Tibial artery (tissue), 4 donors: ENCODE measurements at regions not wholly inside any gene's neighbourhood (a gene's known extent, or its start where the extent isn't known, plus 50 kb on each side); places are given as distances from the start of the nearest gene placed in this dataset.
"Not testable (repeated sequence)": the region's sequence is repeated elsewhere in the genome, so short reads cannot be mapped to it uniquely, and the experiment has no call there.

Experiments
- DNase-seq, 2 donors: peaks; one replicate each; pipeline ENCODE4 v3.0.0-alpha.2; 2019
- H3K27ac ChIP-seq, 2 donors: fragments of 200-600 bp; sonication (generic) in 1 of 2; 1 replicate in 1 of 2; 2 replicates in 1 of 2; pipeline ENCODE4 v1.5.1; 2018 to 2019; ENCODE audit warnings: mild to moderate bottlenecking in 1 of 2
- H3K27me3 ChIP-seq, 2 donors: fragments of 200-600 bp; sonication (generic) in 1 of 2; one replicate each; pipeline versions ENCODE4 v1.5.1 to v1.6.0; 2016 to 2019
- H3K36me3 ChIP-seq, 3 donors: fragments of 200-600 bp; sonication (generic) in 2 of 3; one replicate each; pipeline ENCODE4 v1.5.1; 2016 to 2019; ENCODE audit warnings: mild to moderate bottlenecking in 2 of 3
- H3K4me1 ChIP-seq, 4 donors: fragments of 200-600 bp; sonication (generic) in 2 of 4; 1 replicate in 3 of 4; 2 replicates in 1 of 4; pipeline ENCODE4 v1.5.1; 2016 to 2019
- H3K4me3 ChIP-seq, 2 donors: fragments of 200-600 bp; sonication (generic) in 1 of 2; 1 replicate in 1 of 2; 2 replicates in 1 of 2; pipeline ENCODE4 v1.5.1; 2018 to 2019; ENCODE audit warnings: mild to moderate bottlenecking in 2 of 2
- H3K9me3 ChIP-seq, 3 donors: fragments of 200-600 bp; sonication (generic) in 1 of 3; one replicate each; pipeline ENCODE4 v1.5.1; 2016 to 2019
- CTCF ChIP-seq, 2 experiments: fragments of 200-600 bp in 1 of 2; fragments of 450-650 bp in 1 of 2; IDR thresholded peaks; one replicate each; pipeline ENCODE4 v1.5.1; 2017 to 2019; ENCODE audit warnings: antibody characterized with exemption in 2 of 2, mild to moderate bottlenecking in 1 of 2, moderate library complexity in 1 of 2
- intact Hi-C: fragments of 100-400 bp; cut with DNase I; formaldehyde crosslinking; loops from one replicate; pipeline ENCODE4 v1.15.0; 2023; ENCODE audit warnings: low total_unique reads

- no peaks in the 10 kb centered on the region for H3K36me3 ChIP-seq
- DNase-seq: no peak
- no peak overlapping the region for H3K4me3 ChIP-seq
- H3K4me1 ChIP-seq: no peaks in the 10 kb centered on the region
- intact Hi-C loops: no loop called here
- no peak for TF ChIP-seq CTCF (IDR thresholded peaks at IDR 0.05)
- H3K27me3 ChIP-seq: no peaks in the 10 kb centered on the region
- no peaks in the 10 kb centered on the region for H3K9me3 ChIP-seq
- H3K27ac ChIP-seq: no peak overlapping the region
Measured at GRCh38 chr4:110412354-110413065, 63.4 kb upstream of the ENPEP start.

GRCh38 chr4:110411574-110412011, 64.4 kb upstream of the ENPEP start:
- no peaks in the 10 kb centered on the region for H3K36me3 ChIP-seq
- no peak overlapping the region for H3K27ac ChIP-seq
- no peaks in the 10 kb centered on the region for H3K27me3 ChIP-seq
- intact Hi-C loops: no loop called here
- H3K4me1 ChIP-seq: no peaks in the 10 kb centered on the region
- DNase-seq: no peak
- no peaks in the 10 kb centered on the region for H3K9me3 ChIP-seq
- TF ChIP-seq CTCF (IDR thresholded peaks at IDR 0.05): no peak
- no peak overlapping the region for H3K4me3 ChIP-seq

- H3K27me3 ChIP-seq, H3K4me1 ChIP-seq, DNase-seq, H3K36me3 ChIP-seq, intact Hi-C loops, H3K9me3 ChIP-seq, H3K4me3 ChIP-seq, H3K27ac ChIP-seq: not testable (repeated sequence)
Measured at GRCh38 chr4:110410853-110411573, 64.9 kb upstream of the ENPEP start.

GRCh38 chr4:110400086-110400485, 75.9 kb upstream of the ENPEP start:
- H3K36me3 ChIP-seq: no peaks in the 10 kb centered on the region

GRCh38 chr4:110399046-110399445, 76.9 kb upstream of the ENPEP start:
- H3K27ac ChIP-seq, H3K9me3 ChIP-seq, H3K36me3 ChIP-seq, intact Hi-C loops, H3K4me3 ChIP-seq, H3K27me3 ChIP-seq, DNase-seq, H3K4me1 ChIP-seq: not testable (repeated sequence)

More at GRCh38 chr4:110400086-110400485, 75.9 kb upstream of the ENPEP start:
- Histone ChIP-seq H3K9me3 (no peaks in the 10 kb centered on the region), H3K27me3 (no peaks in the 10 kb centered on the region), H3K4me3 (no peak overlapping the region), H3K4me1 (no peaks in the 10 kb centered on the region), H3K27ac (no peak overlapping the region)
- DNase-seq: no peak
- TF ChIP-seq CTCF (IDR thresholded peaks at IDR 0.05): no peak
- intact Hi-C loops: no loop called here

GRCh38 chr4:110396963-110397362, 79.0 kb upstream of the ENPEP start:
- intact Hi-C loops: no loop called here
- Histone ChIP-seq H3K27ac (no peak overlapping the region), H3K4me3 (no peak overlapping the region), H3K36me3 (no peaks in the 10 kb centered on the region), H3K27me3 (no peaks in the 10 kb centered on the region), H3K9me3 (no peaks in the 10 kb centered on the region), H3K4me1 (no peaks in the 10 kb centered on the region)
- TF ChIP-seq CTCF (IDR thresholded peaks at IDR 0.05): no peak
- no peak for DNase-seq
